HG02610 (cell line): ENCODE measurements at regions not wholly inside any gene's neighbourhood (a gene's known extent, or its start where the extent isn't known, plus 50 kb on each side); places are given as distances from the start of the nearest gene placed in this dataset.

Experiments
- ATAC-seq: cut with Tn5 transposase; IDR thresholded peaks from one replicate; pipeline ENCODE4 v1.9.1; 2021; ENCODE audit warnings: mild to moderate bottlenecking, moderate library complexity; ENCODE audit not compliant: unreplicated experiment

DNA sequence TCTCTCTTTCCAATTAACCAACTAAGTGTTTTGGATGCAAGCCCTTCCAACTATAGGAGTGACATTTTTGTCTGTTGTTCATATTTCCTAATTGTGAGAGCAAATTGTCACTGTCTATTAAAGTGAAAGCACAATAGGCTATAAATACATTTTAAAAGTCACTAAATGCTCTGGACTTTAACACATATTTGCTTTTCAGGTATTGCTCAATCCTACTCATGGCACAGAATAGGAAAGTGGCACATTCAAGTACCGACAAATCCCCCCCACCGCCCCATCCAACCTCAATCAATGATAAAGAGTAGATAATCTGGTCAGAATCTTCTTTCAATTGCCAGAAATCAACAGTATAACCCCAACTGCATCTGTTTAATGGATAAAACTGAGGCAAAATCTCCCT is 419.8 kb downstream of the PLK2 start:
- no peak for ATAC-seq

DNA sequence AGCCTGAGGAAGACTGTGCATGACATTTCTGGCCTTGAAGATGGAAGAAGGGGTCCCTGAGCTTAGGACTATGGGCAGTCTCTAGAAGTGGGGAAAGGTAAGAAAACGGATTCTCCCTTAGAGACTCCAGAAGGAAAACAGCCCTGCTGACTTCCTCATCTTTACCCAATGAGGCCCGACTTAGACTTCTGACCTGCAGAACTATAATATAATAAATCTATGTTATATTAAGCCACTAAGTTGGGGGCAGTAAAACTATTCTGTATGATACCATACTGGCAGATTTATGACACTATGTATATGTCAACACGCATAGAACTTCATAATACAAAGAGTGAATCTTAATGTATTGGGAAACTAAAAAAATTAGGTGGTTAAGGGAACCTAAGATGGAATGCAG is 422.0 kb downstream of the PLK2 start:
- ATAC-seq, result no peak

DNA sequence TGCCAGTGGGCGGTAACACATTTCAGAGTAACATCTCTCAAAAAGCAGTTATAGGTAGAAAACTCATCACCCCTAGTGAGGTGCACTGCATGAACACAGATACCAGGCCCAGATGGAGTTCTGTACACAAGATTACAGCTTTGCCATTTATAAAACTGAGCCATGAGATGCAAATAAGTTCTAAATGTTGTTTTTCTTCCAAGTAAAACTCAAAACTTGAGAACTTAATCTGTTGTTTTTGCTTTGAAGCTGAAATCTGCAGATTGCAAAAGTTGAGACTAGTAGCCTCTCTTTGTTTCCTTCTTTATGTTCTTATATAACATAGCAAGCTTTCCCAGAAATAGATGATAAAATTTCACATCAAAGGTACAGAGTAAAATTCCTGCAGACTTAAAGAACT is 434.1 kb downstream of the PLK2 start:
- ATAC-seq, result no peak

DNA sequence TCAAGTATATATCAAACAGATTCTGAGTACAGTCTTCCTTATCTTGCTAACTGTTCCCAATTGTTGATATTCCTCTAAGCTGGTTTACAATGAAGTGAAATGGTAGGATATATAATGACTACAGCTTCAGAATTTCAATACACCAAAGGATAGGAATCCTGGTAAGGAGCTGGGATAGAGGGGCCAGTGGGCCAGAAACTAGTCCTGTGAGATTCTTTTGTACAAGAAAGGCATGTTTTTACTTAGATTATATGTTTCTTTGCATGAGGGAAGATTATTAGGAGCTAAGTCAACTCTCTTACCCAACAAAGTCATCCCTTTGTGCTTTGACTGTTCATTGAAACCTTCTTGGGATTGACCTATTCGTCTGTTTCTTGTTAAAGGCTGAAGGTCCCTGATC is 435.7 kb downstream of the PLK2 start:
- no peak for ATAC-seq

DNA sequence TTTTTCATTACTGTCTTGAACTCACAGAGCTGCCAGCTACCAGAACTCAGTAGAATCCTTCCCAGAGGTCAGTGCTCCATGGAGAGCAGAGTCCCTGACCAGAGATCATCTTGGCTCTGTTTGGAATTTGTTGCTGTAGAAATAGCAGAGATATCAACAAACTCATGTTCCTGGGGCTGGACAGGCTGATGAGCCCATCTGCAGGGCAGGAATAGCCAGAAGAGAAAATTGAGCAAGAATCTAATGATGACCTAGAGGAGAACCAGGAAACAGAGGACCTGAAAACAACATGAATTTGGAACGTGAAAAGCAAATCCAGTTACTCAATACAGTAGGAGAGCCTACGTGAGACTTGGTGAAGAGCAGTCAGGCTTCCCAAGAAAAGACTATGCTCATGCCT is 437.8 kb downstream of the PLK2 start:
- ATAC-seq, result no peak

DNA sequence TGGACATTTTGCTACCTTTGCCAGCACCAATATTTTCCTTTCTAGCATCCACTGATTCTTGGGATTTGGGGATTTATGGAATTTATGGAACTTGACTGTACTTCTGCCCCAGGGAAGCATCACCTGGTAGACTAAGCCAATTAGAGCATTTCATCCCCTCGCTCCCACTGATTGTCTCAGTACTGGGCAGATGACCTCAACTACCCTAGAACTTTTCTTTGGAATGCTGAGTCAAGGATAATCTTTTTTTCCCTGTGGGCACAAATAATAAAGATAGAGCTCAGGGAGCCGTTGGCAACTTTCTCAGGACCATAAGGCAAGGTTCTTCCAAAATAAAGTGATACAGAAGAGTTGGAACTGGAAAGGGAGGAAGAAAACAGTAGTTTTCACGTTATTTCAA is 438.4 kb downstream of the PLK2 start:
- no peak for ATAC-seq

DNA sequence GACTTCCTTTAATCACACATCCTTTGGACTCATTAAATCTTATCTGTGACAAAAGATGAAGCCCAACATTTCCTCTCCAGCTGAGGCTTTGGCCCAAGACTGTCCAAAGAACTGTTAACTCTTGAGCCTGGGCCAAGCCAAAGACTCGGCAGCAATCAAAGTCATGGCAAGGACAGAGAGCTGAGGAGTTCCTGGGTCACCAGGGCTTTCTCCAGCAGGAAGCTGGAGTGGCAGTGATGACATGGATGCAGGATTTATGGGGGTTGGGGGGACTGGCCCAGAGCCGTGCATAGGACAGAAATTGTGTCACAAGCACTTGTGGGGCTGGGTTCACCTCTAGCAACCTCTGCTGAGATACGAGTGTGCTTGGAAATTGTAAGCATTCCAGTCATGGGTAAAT is 440.3 kb downstream of the PLK2 start:
- ATAC-seq, result no peak

DNA sequence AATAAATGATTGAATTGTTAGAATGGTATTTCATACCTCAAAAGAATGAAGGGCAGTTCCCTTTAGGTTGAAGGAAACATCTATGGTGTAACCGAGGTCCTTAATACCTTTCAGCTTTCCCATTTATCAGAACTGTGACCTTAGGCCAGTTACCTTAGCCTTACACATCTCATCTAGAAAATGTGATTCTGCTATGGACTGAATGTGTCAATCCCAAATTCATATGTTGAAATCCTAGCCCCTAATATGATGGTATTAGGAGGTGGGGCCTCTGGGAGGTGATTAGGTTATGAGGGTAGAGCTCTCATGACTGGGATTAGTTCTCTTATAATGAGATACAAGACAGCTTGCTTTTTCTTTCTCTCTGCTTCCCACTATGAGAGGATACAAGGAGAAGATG is 441.9 kb downstream of the PLK2 start:
- ATAC-seq, result no peak

DNA sequence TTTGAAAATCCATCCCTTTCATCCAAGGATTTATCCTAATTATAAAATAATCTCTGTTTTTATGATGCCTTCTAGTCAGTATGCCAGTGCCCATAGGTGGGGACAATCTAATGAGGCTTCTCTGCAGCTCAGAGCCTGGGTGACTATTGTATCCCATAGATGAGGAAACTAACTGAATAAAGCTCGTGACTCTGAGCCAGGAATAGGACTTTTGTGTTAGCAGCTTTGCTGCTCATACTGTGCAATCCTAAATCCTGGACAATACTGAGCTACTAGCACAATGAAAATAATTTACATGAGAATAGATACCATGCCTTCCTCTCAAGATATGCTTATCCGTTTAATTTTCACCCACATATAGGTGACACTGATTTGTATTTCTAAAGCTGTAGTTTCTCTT is 443.0 kb downstream of the PLK2 start:
- no peak for ATAC-seq

DNA sequence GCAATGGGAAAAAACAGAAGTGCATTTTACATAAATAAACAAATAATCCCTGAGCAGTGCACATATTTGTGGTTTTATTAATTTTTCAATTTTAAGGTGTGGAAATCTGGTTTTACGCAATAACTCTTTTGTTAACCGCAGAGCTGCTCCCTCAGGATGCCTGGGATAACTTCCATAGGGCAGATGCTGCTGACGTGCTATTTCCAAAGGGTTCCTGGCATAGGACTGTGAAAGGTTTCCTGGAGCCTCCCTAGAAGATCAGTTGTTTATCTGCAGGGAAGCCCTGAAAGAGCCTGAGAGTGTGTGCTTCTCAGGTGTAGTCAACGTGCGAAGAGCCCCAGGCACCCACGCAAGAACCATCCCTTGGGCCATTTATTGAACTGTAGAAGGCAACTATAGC is 443.5 kb downstream of the PLK2 start:
- ATAC-seq, result no peak

DNA sequence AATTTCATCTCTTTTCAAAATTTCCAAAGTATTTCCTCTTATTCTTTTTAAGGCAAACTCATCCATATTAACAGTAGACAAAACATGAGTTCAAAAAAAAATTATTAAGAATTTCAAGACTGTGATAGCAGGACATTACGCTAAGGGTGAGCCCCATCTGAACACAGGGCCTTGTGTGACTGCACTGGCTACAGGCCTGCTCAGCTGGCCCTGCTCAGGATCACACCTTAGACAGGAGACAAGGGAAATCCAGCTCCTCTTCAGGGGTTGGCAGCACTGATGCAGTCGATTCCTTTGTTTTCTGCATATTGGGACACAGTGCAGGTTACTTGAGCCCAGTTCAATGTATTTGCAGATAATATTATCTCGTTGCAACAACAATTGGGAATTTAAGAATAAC is 444.7 kb downstream of the PLK2 start:
- no peak for ATAC-seq

DNA sequence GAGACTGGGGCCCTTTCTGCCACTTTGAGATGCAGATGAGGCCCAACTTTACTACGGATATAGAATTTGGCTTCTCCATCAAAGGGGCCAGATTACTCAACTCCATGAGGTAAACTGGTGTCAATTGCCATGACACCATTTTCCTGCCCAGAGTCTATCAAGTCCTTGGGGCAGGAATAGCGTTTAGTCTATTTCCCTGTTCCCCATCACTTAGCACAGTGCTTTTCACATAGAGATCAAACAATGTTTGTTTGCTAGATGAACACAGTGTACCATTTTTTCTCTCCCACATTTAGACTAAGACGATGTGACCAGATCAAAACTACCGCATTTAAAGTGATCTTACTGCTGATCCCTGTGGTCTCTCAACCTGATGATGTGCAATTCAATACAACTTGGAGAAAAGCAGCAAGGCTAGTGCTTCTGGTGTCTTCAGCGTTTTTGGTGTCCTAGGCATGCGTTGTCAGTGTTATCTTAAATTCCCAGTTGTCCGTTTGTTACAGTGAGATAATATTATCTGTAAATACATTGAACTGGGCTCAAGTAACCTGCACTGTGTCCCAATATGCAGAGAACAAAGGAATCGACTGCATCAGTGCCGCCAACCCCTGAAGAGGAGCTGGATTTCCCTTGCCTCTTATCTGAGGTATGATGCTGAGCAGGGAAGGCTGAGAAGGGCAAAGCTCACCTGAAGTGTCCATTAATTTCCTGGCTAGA is 446.2 kb downstream of the PLK2 start:
- no peak for ATAC-seq

DNA sequence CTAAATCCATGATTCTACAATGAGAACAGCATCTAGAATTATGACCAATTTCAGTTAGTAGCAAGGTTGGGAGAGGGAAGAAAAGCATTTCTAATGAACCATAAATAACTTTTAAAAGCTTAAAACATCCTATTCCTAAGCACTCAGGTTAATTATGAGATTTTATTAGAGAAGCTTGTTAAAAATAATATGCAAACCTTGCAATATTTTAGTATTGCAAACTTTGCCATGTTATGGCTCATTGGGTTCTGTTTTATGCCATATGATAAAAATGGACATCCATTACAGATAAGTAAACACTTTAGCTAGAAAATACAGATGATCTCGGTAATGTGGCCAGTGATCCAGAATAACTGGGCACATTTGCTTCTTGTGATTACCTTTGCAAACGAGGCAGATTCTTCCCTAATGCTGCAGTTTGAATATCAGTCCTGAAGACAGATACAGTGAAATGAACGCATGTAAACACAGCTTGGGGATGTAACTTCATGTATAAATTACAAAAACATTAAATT is 447.0 kb downstream of the PLK2 start:
- no peak for ATAC-seq

DNA sequence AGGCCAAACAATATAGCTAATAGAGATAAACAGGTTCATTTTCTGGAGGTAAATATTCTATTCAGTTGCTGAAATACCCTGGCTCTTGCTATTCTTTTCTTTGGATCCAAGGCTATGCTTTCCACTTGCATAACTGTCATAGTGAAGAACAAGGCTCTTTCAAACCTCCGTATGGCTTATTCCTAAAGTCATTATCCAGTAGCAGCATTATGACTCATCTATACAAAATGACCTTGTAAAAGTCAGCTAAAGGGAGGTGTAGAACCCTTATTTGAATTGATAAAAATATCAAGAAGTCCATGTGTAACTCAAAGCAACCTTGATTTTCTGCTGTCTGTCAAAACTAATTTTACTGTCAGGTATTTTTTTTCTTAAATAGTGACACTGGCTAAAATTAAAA is 447.8 kb downstream of the PLK2 start:
- ATAC-seq, result no peak

DNA sequence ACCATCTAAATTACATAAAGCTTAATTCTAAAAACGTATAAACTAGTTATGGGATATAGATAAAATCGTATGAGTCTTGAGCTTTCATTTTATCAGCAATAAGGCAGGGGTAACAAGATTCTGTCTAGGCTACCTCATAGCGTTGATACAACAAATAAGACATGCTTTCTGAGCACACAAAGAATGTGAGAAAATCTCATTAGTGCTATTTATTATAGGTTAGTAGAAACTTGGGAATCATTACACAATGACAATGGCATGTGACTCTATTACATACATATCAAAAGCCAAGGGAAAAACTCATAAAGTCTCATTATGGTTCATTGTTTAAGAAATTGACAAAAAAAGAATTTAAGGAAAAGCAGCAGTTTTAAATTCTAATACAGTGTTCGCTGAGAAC is 448.6 kb downstream of the PLK2 start:
- no peak for ATAC-seq

DNA sequence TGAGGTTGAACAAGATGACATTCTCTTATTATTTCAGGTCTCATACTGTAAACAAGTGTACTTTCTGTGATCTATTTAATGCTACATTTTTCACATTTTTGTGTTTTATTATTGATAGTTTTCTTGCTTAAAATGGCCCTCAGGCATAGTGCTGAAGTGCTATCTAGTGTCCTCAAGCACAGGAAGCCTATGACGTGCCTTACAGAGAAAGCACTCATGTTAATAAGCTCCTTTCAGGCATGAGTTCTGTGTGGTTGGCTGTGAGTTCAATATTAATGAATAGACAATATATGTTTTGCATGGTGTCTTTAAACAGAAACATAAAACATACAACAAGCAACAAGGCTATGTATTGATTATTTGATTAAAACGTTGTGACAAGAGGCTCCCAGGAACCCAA is 450.1 kb downstream of the PLK2 start:
- no peak for ATAC-seq

DNA sequence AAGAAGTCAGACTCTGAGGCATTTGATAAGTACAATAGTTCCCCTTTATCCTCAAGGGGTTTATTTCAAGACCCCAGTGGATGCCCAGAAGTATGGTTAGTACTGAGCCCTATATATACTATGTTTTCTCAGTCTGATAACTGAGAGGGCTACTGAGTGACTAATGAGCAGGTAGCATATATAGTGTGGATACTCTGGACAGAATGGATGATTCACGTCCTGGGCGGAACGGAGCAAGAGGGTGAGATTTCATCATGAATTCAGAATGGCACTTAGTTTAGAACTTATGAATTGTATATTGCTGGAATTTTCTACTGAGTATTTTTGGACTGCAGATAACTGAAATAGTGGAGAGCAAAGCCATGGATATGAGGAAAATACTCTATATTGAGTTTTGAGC is 457.6 kb downstream of the PLK2 start:
- ATAC-seq, result no peak

DNA sequence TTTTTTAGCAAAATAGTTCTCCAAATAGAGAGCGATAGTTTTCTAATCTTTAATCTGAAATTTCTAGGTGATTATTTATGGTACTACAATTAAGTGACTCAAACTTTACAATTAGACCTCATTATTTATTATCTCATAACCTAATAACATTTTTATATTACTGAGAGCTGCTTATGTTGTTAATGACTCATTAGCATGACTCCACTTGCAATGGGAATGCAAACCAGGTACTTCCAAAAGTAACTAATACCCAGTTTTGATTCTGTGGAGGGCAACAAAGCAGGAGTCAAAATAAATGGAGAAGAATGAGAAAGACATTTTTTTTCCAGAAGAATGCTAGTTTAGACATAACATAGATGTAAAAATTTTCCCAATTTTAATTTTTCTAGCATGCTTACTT is 466.0 kb downstream of the PLK2 start:
- ATAC-seq, result no peak

DNA sequence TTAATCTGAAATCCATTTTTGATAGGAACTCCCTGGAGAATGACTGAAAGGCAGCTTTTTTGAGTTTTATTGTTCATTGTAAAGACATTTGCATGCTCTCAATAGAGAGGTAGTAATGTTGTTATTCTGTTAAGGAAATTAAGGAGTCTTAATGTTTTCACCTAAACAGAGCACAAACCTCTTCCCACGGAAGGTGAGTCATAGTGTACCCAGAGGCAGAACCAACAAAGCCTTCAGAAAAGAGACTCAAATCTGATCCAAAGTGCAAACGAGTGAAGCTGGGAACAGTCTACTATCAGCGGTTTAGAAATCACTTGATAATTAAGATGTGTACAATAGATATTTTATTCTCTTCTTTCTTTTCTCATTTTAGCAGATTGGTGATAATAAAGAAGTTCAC is 470.5 kb downstream of the PLK2 start:
- ATAC-seq, result no peak

DNA sequence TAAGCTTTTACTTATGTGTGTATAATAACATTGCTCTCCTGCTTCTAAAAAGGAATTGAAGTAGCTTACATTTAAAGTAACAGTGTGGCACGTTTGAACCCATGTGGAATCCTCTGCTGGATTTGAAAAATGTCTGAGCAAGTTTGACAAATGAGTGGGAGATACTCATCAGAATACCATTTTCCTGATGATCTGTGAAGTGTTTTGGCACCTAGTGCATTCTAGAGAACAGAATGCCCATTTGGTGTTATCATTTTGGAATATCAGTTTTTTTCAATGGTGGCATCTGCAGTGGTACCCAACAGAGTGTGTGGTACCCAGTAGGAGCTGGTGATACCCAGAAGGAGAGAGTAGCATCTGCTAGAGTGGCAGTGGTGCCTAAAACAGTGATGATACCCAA is 471.1 kb downstream of the PLK2 start:
- ATAC-seq, result no peak

DNA sequence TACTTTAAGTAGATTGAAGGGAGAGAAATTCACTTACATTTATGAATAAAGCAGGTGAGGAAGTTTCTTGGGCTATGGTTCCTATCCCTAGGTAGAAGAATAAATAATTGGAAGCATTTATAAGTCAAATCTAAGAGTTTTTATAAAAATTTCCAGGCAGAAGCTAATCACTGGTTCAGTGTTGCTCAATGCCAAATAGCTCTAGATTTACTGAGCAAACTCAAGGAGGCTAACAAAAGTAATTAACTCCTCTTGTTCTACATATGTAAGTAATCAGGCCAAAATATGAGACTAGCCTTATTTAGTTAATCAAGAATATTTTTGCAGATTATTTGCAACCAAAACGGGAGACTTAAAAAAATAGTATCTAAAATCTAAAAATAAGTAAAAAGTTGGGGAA is 472.3 kb downstream of the PLK2 start:
- no peak for ATAC-seq

DNA sequence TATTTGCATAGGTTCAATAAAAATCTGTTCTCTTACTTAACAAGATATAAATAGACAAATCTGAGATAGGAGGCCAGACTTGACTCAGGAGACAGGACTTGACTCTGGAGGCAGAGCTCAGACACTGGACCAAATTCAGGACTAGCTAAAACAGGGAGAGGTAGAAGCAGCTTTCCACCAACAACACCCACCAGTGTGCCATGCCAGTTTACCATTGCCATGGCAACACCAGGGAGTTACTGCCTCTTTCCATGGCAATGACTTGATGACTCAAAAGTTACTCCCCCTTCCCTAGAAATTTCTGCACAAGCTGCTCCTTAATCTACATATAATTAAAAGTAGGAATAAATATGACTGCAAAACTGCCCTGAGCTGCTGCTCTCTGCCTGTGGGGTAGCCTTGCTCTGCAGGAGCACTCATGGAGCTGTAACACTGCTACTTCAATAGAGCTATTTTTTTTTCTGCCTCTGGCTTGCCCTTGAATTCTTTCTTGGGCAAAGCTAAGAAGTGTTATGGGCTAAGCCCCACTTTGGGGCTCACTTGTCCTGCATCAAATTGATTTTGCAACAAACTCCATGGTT is 473.0 kb downstream of the PLK2 start:
- no peak for ATAC-seq

DNA sequence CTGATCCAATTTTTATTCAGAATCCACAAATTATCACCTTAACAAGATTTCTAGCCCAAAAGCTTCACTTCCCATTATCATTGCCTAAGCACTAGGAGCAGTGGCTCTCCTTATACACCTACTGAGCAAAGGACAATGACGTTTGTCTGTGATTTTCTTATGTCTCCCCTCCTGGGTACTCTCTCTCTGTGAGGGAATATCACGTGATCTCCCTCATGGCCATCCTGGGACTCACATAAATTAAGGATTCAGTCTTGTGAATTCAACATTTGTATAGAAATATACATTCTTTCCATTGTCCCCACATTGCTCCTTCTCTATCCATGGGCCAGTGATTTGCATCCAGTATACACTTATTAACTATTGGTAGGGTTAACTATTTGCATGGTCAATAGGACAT is 476.5 kb downstream of the PLK2 start:
- ATAC-seq, result no peak
